ENCODE measurements at regions not wholly inside any gene's neighbourhood (a gene's known extent, or its start where the extent isn't known, plus 50 kb on each side); places are given as distances from the start of the nearest gene placed in this dataset.
"Not testable (repeated sequence)": the region's sequence is repeated elsewhere in the genome, so short reads cannot be mapped to it uniquely, and the experiment has no call there.

DNA sequence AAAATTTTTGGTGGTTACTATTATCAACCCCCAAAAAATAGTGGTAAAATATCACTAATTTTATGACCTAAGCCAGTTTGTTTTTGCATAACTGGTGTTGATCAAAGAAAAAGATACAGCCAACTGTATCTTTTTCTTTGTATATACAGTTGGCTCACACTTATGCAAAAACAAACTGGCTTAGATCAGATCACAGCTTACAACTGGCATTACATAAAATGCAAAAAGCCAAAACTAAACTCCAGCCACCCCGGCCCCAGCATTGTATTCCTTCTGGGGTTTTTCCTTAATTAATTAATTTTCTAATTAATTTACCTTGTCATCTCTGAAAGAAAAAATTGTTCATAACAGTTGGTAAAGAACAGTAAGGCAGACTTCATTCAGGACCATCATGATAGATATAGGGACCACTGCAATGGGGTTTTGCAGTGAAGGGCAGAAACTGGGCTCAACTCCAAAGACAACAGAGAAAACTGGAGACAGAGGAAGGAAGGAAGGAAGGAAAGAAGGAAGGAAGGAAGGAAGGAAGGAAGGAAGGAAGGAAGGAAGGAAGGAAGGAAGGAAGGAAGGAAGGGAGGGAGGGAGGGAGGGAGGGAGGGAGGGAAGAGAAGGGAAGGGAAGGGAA lies 202.1 kb downstream of the HNRNPD start:
- no peak for DNase-seq

DNA sequence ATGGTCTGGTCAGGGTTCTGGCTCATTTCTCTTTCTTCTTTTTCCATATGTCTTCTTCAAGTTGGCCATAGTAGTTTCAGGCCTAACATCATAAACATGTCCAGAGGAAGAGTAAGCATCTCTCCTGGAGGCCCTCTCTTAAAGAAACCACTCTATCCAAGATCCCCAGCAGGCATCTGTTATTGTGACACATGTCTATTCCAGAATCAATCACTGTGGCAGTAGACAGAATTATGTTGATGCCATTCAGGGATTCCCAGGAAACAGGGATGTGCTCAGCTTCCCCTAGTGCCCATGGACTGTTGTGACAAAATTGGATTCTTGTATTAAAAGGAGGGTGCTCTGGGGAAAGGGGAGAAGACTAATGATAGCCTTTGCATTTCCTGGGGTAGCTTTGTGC lies 224.0 kb downstream of the HNRNPD start:
- DNase-seq = no peak

DNA sequence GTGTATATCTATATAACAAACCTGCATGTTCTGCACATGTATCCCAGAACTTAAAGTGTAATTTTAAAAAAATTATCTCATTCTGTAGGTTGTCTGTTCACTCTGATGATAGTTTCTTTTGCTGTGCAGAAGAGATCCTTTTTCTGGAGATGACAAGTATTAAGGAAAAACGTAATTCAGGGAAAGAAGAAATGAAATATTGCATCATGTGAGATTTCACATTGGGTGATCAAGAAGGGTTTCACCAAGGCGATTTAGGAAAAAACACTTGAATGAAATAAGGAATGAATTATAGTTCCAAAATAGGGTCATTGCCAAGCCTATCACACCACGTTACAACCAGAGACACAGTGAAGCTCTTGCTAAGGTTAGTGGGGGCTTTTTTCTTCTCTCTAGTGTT lies 227.9 kb downstream of the HNRNPD start:
- DNase-seq = no peak

DNA sequence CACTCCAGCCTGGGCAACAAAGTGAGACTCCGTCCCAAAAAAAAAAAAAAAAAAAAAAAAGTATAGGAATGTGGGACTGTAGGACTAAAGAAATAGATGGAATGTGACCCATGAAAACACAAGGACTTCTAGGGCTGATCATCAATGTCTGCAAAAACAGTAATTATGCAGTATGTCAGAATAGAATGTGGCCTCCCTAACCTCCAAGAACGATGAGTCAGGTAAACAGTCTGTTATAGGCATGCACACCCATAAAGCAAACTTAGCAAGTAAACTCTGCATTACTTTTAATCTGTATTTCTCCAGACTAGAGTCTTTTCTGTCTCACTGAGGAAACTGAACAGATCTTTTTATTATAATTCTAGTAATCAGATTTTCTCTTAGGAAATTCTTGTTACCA lies 233.4 kb downstream of the HNRNPD start:
- DNase-seq = no peak

DNA sequence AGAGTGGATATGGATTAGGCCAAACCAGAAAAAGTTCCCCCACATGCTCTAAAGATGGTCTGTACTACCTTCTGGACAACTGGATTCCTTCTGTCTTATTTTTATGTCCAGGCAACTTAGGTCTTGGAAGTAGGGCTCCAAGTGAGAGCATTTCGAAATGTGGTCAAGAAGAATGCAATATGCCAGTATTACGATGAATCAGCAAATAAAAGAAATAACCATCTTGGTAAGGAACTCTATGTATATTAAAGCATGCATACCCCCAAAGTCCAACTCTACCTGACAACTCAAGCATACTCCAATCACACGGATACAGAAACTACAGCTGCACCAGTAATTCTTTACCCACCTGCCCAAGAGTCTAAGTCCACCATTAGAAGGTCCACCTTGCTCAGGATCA lies 234.5 kb downstream of the HNRNPD start:
- no peak for DNase-seq

DNA sequence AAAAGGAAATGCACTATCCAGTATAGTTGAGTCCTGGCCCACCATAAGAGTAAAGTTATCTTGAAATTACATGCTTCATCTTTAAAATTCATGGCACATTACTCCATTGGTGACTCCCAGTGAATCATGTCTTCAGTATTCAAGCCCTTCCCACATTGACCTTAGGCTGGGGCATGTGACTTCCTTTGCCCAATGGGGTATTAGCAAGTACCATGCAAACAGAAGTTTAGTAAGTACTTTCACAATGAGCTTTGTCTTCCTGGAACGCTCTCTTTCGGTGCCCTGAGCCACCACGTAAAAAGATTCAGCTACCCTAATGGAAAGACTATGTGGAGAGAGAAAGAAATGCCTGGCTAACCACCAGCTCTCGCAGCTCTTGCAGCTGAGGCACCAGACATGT lies 235.4 kb downstream of the HNRNPD start:
- no peak for DNase-seq

DNA sequence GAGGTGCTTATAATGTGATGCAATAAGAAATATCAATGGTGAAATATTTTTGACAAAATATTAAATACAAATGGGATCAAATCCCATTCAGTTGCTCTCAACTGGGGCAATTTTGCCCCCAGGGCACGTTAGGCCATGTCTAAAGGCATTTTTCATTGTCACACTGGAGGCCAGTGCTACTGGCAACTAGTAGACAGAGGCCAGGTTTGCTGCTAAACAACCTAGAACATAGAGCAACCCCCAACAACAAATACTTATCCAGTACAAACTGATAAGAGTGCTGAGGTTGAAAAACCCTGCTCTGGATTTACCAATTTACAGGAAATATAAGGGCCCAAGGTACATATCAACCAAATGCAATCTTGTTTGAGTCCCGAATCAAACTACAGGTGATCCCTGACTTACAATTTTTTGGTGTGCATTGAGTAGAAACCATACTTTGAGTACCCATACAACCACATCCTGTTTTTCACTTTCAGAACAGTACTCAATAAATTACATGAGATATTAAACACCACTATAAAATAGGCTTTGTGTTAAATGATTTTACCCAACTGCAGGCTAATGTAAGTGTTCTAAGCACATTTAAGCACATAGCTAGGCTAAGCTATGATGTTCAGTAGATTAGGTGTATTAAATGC lies 237.5 kb downstream of the HNRNPD start:
- no peak for DNase-seq

DNA sequence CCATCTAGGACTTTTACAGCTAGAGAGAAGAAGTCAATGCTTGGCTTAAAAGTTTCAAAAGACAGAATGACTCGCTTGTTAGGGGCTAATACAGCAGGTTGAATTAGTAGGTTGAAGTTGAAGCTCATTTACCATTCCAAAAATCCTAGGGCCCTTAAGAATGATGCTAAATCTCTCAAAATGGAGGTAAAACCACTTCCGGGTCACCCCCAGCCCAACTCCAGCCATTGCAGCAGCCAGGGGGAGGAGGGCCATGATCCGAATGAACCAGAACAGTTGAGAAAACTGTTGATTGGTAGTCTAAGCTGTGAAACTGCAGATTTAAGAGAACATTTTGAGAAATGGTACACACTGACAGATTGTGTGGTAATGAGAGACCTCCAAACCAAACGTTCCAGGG lies 245.4 kb downstream of the HNRNPD start:
- no peak for DNase-seq

DNA sequence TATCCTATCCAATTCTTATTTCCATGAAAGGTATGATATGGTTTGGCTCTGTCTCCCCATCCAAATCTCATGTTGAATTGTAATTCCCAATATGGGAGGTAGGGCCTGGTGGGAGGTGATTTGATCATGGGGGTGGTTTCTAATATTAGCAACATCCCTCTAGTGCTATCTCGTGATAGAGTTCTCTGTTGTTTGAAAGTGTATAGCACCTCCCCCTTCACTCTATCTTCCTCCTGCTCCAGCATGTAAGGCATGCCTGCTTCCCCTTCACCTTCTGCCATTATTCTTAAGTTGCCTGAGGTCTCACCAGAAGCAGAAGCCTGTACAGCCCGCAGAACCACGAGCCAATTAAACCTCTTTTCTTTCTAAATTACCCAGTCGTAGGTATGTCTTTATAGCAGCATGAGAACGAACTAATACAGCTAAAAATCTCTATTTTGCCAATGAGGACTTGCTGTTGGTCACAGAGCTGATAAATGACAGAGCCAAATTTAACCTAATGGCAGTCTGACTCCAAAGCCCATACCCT lies 247.2 kb downstream of the HNRNPD start:
- no peak for DNase-seq

DNA sequence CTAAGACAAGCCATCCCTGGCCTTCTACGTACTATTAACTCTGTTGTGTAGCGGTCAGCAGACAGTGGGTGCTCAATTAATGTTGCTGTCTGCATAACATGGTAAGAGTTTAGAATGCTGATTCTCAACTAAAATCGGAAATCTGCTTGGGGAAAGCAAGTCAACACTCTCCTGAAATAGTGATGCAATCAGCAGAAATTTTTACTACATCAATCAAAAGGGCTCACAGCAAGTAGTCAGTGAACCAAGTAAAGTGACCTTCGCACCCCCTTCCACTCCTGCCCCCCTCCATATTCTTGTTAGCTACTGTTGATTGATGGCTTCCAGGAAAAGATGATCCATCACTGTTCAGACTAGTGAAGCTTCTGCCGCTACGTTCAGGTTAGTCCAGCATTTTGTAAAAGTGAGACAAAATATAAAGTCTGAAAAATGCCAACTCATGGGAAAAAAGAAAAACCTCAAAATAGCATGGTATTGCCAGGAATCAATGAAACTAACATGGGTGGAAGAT lies 247.9 kb downstream of the HNRNPD start:
- no peak for DNase-seq

DNA sequence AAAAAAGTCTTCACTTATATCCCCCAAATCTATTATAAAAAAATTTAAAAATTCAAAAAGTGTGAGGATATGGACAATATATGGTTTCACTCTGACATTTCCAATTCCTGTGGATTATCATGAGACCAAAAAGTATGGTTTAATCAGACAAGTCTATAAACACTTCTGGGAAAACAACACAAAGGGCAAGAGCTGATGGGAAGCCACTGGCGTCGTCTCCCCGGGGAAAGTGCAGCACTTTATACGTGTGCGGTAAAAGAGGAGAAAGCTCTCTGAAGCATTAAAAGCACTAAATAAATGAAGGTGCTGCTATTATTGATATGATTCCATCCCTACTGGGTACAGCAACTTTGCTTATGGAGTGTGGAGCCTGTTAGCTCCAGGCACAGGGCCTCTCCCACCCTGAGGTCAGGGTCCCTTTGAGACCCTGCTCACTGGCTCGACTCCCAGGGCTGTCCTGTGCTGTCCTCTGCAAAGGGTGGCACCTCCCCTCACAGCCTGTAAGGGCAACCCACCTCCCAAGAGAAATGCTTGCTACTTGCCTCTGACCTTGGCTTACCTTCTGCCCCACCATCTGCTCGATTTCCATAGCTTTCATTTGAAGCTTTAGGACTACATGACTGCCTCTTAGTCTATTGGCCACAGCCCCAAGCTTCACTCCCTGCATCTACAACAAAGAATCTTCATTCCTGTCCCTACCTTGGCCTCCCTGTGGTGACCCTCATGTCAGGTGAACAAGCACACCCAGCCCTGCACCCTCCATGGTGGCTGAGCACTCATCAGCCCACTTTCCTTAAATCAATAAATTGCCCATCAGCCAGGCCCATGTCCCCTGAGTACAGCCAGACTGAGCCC lies 248.6 kb downstream of the HNRNPD start:
- DNase-seq = no peak

DNA sequence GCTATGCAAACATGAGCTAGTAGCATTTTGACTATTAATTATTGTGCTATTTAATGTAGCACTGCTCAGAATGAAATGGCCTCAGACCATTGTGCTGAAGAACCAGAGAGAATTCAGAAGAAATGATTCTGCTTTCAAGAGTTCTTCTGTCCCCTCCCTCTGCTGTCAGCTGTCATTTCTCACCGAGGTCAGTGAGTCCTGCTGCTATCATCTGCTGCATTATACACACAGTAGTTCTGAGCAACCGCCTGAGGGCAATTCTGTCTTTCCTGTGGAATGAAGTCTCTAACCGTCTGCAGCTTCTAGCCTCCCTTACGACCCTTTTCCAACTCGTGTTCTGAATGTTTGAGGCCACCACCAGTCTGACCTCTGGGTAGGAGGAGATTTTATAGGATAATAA lies 249.4 kb downstream of the HNRNPD start:
- no peak for DNase-seq

DNA sequence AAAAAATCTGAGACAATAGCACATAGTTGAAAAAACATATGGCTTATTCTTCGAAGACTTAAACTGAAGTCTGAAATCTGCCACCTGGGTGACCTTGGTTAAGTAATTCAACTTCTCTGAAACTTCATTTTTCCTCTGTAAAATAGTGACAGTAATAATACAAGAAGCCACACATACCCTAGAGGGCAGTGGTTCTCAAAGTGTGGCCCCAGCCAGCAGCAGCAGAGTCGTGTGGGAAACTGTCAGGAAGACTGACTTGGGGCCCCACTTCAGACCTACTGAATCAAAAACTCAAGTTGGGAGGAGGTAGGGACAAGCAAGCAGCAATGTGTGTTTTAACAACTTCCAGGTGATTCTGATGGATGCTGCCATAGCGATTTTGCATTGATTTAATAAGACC lies 249.9 kb downstream of the HNRNPD start:
- DNase-seq = no peak

DNA sequence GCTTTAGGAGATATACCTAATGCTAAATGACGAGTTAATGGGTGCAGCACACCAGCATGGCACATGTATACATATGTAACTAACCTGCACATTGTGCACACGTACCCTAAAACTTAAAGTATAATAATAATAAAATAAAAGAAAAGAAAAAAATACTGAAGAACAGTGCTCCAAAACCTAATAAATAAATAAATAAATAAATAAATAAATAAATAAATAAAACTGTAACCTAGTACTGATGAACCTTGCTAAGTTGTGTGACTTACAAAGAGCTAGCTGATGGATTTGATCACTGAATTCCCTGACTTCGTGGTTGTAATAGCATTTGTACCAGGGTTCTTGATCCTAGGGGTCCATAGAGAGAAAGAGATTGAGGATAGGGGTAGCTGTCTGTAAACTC lies 258.6 kb downstream of the HNRNPD start:
- DNase-seq = not testable (repeated sequence)

DNA sequence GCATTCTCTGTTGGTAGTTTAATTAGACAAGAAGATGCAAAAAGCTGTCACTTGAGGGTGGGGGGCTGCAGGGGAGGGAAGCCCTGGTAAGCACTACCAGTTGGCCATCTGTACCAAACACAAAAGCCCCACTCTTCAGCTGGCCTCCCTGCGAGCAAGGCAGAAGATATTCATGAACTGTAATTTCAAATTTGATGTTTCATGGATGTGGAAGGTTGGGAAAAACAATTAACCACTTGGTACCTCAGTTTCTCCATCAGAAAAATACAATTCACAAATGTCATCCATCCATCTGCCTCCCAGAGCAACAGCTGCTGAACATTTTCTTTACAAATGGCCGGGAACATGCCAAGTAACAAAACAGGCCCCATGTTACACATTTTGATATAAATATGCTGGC lies 265.3 kb downstream of the HNRNPD start:
- DNase-seq = no peak

DNA sequence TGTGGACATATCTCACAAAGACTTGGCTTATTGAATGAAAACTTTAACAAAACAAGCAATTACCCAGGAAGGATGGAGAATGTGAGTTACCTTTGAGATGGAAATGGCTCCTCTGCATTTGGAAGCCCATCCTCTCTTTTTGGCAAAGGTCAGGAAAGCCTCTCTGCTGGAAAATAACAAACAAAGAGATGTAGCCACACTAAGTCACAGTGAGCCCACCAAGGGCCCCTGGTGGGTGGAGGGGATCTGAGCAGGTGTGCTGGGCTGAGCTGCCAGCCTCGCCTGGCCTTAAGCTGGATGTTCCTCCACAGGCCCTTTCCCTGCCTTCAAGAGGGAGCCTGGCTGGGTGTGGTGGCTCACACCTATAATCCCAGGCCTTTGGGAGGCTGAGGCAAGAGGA lies 269.2 kb downstream of the HNRNPD start:
- no peak for DNase-seq

DNA sequence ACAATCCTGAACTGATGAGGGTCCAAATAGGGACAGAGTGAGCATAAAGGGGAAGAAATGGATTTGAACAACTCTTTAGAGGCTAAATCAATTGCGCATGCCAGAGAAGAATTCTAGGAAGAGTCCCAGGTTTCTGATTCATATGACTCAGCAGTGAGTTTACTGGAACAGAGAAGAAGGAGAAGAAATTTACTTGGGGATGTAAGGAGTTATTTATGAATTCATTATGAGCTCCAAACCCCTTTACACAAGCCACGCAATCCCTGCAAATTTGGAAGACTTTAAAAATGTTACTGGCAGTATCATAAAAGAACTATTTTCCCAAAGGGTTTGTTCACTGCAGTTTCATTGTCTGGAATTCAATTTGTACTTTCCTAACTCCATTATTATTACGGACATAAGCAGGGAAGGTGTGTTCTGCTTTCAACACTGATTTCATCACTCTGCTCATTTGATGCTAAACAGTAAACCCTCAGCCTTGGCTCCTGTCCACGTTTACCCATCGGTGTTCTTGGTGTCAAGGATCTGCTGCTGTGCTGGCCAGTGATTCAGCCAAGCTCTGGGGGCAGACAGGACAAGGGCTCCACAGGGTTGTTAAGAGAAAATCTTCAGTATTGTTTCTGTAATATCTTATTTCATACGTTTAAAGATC lies 273.7 kb downstream of the HNRNPD start:
- DNase-seq = no peak

DNA sequence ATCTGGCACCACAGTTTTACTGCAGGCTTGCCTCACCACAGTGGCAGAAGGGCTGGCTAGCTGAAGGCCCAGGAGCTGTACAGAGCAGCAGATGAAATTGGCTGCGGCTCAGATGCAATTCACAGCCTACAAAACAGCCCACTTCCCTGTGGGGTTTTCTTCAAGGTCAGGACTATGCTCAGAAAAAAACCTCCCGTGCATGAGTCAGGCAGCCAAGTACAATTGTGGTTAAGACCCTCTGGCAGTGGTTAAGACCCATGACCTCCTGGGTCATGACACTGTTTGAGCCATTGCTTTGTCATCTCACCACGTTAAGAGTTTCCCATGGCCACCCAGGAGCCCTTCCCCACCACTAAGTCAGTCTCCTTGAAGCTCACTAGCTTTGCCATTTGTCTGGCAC lies 276.3 kb downstream of the HNRNPD start:
- DNase-seq = no peak

DNA sequence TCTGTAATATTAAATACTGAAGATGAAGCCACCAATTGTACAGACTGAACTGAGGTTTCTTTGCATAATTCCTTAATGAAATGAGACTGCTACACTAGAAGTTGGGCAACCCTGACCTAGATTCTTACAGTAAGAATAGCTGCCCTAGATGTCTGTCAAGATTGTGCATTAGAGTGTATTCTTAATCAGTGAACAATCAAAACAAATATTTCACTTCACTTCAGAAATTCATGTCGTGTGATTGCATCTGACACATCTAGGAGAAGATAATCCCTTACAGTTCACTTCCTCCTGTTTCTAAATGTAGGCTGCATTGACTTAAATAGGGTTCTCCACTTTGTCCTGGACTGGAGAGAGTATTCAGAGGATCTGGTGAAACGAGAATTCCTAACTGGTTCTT lies 283.1 kb downstream of the HNRNPD start:
- no peak for DNase-seq

DNA sequence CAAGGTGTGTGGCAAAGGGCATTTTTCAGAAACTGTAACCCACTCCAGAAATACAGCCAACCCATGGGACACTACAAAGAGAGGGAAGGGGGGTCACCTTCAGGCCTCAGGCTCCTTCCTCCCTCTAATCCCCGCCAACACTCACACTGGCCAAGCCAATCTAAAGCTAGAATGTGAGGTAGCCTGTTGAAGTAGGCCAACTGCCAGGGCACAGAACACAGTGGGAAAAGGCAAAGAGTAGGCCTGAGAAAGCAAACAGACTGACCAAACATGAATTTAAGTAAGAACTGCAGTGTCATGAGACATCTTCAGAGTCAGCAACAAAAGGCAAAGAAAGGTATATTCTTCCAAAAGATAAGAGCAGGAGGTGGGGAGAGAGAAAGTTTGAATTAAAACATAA lies 289.0 kb downstream of the HNRNPD start:
- no peak for DNase-seq

DNA sequence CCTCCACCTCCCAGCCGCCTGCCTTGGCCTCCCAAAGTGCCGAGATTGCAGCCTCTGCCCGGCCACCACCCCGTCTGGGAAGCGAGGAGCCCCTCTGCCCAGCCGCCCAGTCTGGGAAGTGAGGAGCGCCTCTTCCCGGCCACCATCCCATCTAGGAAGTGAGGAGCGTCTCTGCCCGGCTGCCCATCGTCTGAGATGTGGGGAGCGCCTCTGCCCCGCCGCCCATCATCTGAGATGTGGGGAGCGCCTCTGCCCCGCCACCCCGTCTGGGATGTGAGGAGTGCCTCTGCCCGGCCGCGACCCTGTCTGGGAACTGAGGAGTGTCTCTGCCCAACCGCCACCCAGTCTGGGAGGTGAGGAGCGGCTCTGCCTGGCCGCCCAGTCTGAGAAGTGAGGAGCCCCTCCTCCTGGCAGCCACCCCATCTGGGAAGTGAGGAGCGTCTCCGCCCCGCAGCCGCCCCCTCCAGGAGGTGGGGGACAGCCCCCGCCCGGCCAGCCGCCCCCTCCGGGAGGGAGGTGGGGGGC lies 296.3 kb downstream of the HNRNPD start:
- DNase-seq = not testable (repeated sequence)

DNA sequence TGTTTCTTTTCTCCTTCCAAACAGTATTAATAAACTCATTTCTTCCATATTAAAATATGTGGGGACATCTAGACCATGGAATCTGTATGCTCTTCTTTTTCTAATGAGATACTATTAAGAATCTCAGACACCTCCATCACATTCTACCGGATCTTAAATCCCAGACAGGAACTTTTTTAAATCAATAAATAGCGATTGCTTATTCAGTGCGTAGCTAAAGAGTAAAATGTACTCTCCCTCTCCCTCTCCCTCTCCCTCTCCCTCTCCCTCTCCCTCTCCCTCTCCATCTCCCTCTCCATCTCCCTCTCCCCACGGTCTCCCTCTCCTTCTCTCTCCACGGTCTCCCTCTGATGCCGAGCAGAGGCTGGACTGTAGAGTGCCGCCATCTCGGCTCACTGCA lies 297.0 kb downstream of the HNRNPD start:
- DNase-seq = no peak

DNA sequence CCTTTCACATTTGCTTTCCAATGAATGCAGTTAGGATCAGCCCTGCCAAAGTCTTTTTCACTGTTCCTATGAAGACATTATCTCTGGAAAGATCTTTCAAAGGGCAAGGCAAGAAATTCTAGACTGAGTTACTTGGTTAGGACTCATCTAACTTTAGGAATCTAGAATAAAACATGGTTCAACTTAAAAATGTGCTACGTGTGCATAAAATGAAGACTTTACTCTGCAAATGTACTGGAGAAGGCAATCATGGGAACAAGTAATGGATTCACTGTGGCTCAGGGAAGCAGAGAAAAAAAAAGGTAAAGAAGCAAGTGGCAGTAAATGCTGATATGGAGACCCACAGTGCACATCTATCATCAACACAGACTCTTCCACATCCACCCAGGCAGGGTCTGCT lies 297.4 kb downstream of the HNRNPD start:
- no peak for DNase-seq

Data from NCI-H1048 (cell line).